Ureter (tissue), 1 donor: ENCODE measurements at regions not wholly inside any gene's neighbourhood (a gene's known extent, or its start where the extent isn't known, plus 50 kb on each side); places are given as distances from the start of the nearest gene placed in this dataset.

Experiments used
- DNase-seq: peaks from one replicate; pipeline ENCODE4 v3.0.0-alpha.2; 2020; ENCODE audit warnings: low spot score
- donor health status: DM: yes; HTN: yes; CAD: no.

GRCh38 chr1:87720561-87720960 is 391.9 kb downstream of the LMO4 start:
- no peak for DNase-seq

GRCh38 chr1:87723193-87723592 is 394.5 kb downstream of the LMO4 start:
- DNase-seq, result no peak

GRCh38 chr1:87728169-87728568 is 399.5 kb downstream of the LMO4 start:
- DNase-seq, result no peak

GRCh38 chr1:87730274-87731216 is 401.9 kb downstream of the LMO4 start:
- no peak for DNase-seq

- no peak for DNase-seq
Measured at GRCh38 chr1:87733386-87733785, 404.7 kb downstream of the LMO4 start.

- no peak for DNase-seq
Measured at GRCh38 chr1:87735750-87736149, 407.1 kb downstream of the LMO4 start.

GRCh38 chr1:87739141-87739540 is 410.5 kb downstream of the LMO4 start:
- no peak for DNase-seq

- DNase-seq, result no peak
Measured at GRCh38 chr1:87739704-87740103, 411.0 kb downstream of the LMO4 start.

- DNase-seq, result no peak
Measured at GRCh38 chr1:87743256-87743655, 414.6 kb downstream of the LMO4 start.

GRCh38 chr1:87744056-87744455 is 415.4 kb downstream of the LMO4 start:
- DNase-seq, result no peak

- no peak for DNase-seq
Measured at GRCh38 chr1:87744763-87745162, 416.1 kb downstream of the LMO4 start.

- DNase-seq, result no peak
Measured at GRCh38 chr1:87753366-87753765, 424.7 kb downstream of the LMO4 start.

- no peak for DNase-seq
Measured at GRCh38 chr1:87754139-87754538, 425.5 kb downstream of the LMO4 start.

- DNase-seq, result no peak
Measured at GRCh38 chr1:87757676-87758075, 429.0 kb downstream of the LMO4 start.

GRCh38 chr1:87759421-87760087 is 430.9 kb downstream of the LMO4 start:
- DNase-seq, result no peak

- no peak for DNase-seq
Measured at GRCh38 chr1:87760155-87760554, 431.5 kb downstream of the LMO4 start.

GRCh38 chr1:87760654-87761053 is 432.0 kb downstream of the LMO4 start:
- DNase-seq, result no peak

- no peak for DNase-seq
Measured at GRCh38 chr1:87763483-87763882, 434.8 kb downstream of the LMO4 start.

GRCh38 chr1:87765057-87765680 is 436.5 kb downstream of the LMO4 start:
- DNase-seq, result no peak

- no peak for DNase-seq
Measured at GRCh38 chr1:87765681-87766070, 437.0 kb downstream of the LMO4 start.

- no peak for DNase-seq
Measured at GRCh38 chr1:87766737-87767136, 438.1 kb downstream of the LMO4 start.

GRCh38 chr1:87778896-87779295 is 450.2 kb downstream of the LMO4 start:
- no peak for DNase-seq

- DNase-seq, result no peak
Measured at GRCh38 chr1:87781554-87781953, 452.9 kb downstream of the LMO4 start.
